Loucy (cell line): ENCODE measurements at regions not wholly inside any gene's neighbourhood (a gene's known extent, or its start where the extent isn't known, plus 50 kb on each side); places are given as distances from the start of the nearest gene placed in this dataset.
"Not testable (repeated sequence)": the region's sequence is repeated elsewhere in the genome, so short reads cannot be mapped to it uniquely, and the experiment has no call there.

Experiments
- CTCF ChIP-seq: fragments of 200-600 bp; sonication (generic); conservative IDR thresholded peaks from 2 replicates; pipeline ENCODE4 v1.5.1; 2014; ENCODE audit warnings: mild to moderate bottlenecking, antibody characterized with exemption, low read length
- EZH2phosphoT487 ChIP-seq: fragments of 200-600 bp; IDR thresholded peaks from 2 replicates; pipeline ENCODE4 v1.6.1; 2018; ENCODE audit warnings: antibody characterized with exemption, mild to moderate bottlenecking, moderate library complexity, borderline replicate concordance

DNA sequence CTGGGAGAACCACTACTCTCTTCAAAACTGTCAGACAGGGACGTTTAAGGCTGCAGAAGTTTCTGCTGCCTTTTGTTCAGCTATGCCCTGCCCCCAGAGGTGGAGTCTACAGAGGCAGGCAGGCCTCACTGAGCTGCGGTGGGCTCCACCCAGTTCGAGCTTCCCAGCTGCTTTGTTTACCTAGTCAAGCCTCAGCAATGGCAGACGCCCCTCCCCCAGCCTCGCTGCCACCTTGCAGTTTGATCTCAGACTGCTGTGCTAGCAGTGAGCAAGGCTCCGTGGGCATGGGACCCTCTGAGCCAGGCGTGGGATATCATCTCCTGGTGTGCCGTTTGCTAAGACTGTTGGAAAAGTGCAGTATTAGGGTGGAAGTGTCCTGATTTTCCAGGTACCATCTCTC lies 258.6 kb upstream of the GOT2 start:
- not testable (repeated sequence) for TF ChIP-seq CTCF, EZH2phosphoT487
